HPDE6-E6E7 (cell line): ENCODE measurements at regions not wholly inside any gene's neighbourhood (a gene's known extent, or its start where the extent isn't known, plus 50 kb on each side); places are given as distances from the start of the nearest gene placed in this dataset.

Experiments used
- DNase-seq: peaks from one replicate; pipeline ENCODE4 v3.0.0; 2011; ENCODE audit warnings: missing footprints; ENCODE audit errors: extremely low spot score

DNA sequence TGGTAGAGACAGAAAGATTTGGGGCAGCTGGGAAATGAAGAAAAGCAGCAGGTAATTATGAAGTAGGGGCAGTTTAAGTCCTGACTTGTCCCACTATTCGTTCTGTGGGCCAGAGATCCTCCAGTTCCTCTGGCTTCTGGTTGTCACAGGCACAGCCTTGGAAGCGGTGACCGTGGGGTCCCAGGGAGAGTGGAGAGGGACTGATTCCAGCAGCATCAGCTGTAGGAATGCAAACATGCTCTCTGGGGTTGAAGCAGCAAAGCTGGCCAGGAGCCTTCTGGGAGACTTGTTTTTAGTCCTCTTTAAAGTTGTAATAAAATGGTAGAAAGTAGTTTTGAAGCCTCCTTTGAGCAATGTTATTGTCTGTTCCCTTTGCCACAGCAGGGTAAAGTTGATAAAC is 488.0 kb downstream of the LMO4 start:
- DNase-seq = no peak

DNA sequence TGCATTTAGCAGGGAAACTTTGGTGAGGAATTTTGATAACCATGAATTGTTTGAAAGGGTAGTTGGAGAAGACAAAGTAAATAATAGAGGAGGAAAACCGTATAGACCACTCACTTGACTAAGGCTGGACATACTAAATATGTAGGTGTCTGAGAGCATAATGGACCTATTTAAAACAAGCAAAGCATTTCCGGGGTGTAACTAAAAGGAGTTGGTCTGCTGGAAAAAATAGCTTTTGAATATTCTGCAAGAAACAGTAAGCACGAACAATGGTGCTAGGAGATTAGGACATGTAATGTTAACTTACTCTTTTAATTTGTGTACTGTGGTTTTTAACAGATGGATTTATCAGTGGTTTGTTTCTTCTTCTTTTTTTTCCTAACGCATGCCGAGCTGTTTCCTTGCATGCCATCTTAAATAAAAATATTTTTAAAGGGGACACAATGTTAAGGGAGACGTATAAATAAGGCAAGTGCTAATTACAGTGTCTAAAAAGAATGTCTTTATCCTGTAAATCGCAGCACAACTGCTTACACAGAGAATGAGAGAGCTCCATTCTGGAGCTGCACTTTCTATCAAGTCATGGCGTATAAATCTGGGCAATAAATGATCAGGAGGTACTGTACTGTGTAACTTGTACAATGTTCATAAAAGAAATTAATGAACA is 492.1 kb downstream of the LMO4 start:
- DNase-seq = no peak

DNA sequence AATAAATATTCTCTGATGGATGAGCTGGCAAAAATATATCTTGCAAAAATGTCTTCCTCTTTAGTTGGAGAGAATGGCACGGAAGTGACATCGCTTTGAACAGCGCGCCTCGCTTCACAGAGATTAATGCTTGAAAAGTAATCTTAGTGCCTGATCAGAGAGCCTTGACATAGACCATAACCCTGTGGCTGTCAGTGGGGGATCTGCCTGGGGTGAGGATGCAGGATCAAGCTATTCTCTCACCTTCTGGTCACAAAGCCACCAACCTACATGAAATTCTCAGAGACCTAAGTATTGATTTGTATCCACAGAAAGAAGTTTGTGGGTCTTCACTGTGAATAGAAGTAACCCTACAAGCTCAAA is 492.6 kb downstream of the LMO4 start:
- DNase-seq = no peak

DNA sequence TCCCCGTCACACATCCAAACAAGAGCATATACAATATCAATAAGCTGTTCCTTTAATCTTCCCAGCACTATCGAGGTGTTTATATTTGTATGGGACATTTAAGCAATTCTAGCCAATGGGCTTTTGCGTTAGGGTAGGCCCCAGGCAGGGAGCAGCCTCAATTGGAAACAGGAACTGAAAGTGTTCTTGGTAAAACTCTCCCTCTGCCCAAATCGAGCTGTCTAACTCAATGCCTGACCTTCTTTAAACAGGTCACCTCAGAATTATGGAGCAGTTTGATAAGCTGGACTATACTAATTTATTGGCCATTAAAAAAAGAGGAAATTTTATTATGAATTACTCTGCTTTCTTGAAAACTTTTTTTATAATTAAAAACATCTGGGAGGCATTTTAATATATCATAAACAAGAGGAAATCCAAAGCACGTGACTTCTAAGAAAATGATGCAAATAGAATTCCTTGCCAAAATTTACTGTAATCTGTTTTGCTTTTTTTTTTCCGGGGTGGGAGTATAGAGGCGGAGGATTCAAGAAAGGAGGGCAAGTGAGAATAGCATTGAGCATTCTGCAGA is 498.1 kb downstream of the LMO4 start:
- DNase-seq = no peak

DNA sequence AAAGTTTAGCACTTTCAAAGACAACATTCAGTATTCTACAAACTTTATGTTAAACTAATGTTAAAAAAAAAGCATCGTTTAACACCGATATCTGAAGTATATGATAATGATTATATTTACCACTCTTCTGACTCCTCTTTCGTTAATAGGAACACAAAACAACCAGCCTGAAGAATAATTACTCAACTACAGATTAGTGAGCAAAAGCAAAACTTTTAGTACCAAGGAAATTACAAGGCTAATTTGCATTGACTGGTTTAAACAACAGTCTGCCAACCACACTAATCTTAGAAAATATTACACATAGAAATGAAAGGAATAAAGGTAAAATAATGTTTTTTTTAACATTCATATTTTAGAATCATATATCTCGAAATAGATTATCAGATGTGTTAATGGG is 500.7 kb downstream of the LMO4 start:
- no peak for DNase-seq

GRCh38 chr1:87830432-87830978 is 501.8 kb downstream of the LMO4 start:
- DNase-seq = no peak

DNA sequence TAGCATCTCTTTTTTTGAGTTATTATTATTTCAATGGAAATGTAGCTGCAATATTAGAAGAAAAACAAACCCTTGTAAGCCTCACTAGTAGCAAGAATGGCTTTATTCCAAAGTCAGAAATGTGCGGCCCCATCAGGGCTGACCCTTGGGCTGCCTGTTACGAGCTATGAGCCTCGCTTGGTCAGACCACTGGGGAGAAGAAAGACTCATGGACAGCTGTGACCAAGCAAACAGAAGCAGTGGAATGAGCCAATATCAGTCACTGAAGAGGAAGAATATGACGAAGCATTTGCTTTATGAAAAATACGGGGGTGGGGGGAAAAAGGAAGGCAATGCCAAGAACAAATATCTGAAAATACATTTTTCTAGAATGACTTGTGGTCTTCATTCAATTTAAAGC is 504.5 kb downstream of the LMO4 start:
- no peak for DNase-seq

DNA sequence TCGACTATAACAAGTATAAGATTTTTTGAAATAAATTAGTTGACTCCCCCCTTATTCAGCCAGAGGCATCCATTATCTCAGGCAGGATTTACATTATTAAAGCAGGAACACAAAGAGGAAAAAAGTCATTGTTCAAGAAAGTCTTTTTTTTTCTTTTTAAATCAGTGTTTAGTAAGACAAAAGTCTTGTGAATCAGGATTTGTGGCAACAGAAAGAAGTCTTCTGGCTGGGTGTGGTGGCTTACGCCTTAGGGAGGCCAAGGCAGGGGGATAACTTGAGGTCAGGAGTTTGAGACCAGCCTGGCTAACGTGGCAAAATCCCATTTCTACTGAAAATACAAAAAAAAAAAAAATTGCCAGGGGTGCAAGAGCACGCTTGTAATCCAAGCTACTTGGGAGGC is 505.5 kb downstream of the LMO4 start:
- DNase-seq = no peak

DNA sequence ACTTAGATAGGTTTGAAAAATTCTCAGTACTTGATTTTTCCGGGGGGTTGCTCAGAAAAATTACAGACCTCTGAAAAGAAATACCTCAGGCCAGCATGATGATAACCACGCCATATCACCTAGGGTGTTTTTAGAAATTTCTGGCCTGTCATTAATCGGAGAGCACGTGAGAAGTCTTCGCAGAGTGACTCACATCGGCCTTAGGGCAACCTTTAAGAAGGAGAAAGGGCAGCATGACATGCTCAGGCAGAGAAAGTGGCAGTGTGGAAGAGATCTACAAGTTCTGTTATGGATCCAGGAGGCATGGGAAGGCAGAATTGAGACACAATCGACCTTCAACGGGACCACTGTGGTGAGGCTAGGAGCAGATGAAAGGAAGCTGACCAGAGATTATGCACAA is 506.3 kb downstream of the LMO4 start:
- peak; percentile 53 for DNase-seq

DNA sequence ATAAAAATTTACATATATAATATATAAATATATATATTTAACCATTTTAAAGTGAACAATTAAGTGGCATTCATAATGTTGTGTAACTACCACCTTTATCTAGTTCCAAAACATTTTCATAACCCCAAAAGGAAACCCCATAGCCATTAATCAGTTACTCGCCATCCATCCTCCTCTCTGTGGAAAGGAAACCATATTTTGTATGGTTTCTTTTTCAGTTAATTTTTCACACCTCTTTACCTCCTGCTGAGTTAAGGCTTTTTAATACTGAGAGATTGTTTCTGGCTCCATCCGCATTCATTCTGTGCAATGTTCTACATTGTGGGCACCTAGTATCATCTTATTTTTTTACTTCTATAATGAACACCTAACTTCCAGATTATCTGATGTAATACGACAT is 512.1 kb downstream of the LMO4 start:
- DNase-seq = no peak

GRCh38 chr1:87841332-87841731 is 512.7 kb downstream of the LMO4 start:
- DNase-seq = no peak

GRCh38 chr1:87842156-87842555 is 513.5 kb downstream of the LMO4 start:
- DNase-seq = no peak

- no peak for DNase-seq
Measured at GRCh38 chr1:87844251-87844650, 515.6 kb downstream of the LMO4 start.

- no peak for DNase-seq
Measured at GRCh38 chr1:87851490-87851889, 522.8 kb downstream of the LMO4 start.

DNA sequence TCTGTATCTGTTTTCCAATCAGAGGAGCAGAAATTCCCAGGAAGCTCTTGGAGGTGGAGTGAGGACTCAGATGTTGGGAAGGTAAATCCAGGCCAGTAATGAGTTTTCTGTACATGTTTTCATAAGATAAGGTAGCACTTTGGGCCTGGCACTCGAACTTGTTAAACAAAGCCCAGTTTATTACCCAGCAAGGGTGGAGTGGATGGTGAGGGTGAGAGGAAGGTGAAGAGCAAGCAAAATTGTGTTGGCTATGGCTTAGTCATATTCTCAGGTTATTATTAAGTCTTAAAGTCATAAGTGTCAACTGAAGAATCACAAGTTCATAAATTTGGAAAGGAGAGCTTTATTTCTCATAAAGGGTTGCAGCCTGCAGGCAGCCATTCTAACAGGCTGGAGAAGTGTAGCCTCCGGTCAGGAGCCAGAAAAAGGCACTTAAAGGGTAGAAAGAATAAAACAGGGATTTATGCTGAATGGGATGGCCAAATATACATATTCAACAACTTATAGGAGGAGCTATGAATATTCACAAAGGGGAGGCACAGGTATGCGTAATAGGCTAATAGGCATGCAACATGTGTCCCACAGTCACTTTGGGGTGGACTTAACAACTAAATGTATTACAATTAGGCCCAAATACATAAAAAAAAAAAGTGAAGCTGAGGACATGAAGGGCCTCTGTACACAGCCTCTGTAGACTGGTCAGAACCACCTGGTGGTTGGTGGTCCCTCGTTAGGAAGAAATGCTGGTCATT is 523.9 kb downstream of the LMO4 start:
- DNase-seq = no peak

GRCh38 chr1:87853576-87854351 is 525.1 kb downstream of the LMO4 start:
- no peak for DNase-seq

GRCh38 chr1:87863317-87863716 is 534.6 kb downstream of the LMO4 start:
- DNase-seq = no peak

GRCh38 chr1:87864676-87865075 is 536.0 kb downstream of the LMO4 start:
- DNase-seq = no peak

DNA sequence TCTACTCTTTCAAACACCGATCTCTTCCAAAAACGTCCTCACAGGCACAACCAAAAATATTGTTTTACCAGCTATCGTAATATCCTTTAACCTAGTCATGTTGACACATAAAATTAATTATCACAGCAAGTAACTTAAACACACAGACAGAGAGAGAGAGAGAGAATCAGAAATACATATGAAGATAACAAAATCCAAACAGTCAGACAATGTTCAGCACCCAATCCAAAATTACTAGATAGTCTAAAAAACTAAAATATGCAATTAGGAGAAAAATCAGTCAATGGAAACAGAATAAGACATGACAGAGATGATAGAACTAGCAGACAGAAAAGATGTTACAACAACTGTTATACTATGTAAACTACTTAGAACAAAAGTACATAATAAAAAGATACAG is 537.7 kb downstream of the LMO4 start:
- DNase-seq = no peak

- DNase-seq = peak; percentile 7
Measured at GRCh38 chr1:87867626-87868025, 538.9 kb downstream of the LMO4 start.

GRCh38 chr1:87869567-87869966 is 540.9 kb downstream of the LMO4 start:
- DNase-seq = peak; percentile 66

GRCh38 chr1:87872189-87872588 is 543.5 kb downstream of the LMO4 start:
- DNase-seq = no peak
